DOHH2 (cell line): ENCODE measurements at regions not wholly inside any gene's neighbourhood (a gene's known extent, or its start where the extent isn't known, plus 50 kb on each side); places are given as distances from the start of the nearest gene placed in this dataset.

Source experiments
- H3F3A ChIP-seq: fragments of 200-600 bp; sonication (generic), shearing (Covaris generic); 2 replicates; pipeline ENCODE4 v1.6.0; 2016; ENCODE audit warnings: antibody characterized with exemption, mild to moderate bottlenecking; ENCODE audit not compliant: control insufficient read depth, insufficient read depth
- H3K27ac ChIP-seq: fragments of 200-600 bp; sonication (generic); 2 replicates; pipeline ENCODE4 v1.5.1; 2014; ENCODE audit warnings: low read depth, mild to moderate bottlenecking, low read length, moderate library complexity
- H3K27me3 ChIP-seq: fragments of 200-600 bp; sonication (generic); 2 replicates; pipeline ENCODE4 v1.6.1; 2014; ENCODE audit warnings: mild to moderate bottlenecking, low read length, mixed read lengths; ENCODE audit not compliant: control insufficient read depth
- H3K36me3 ChIP-seq: fragments of 200-600 bp; sonication (generic); 2 replicates; pipeline ENCODE4 v1.6.1; 2014; ENCODE audit warnings: mild to moderate bottlenecking, low read length, moderate library complexity, mixed read lengths; ENCODE audit not compliant: control insufficient read depth
- H3K4me1 ChIP-seq: fragments of 200-600 bp; sonication (generic); 2 replicates; pipeline ENCODE4 v1.6.1; 2014; ENCODE audit warnings: mild to moderate bottlenecking, low read length, mixed read lengths; ENCODE audit not compliant: control insufficient read depth
- H3K4me2 ChIP-seq: fragments of 200-600 bp; sonication (generic); 2 replicates; pipeline ENCODE4 v1.6.0; 2014; ENCODE audit warnings: mild to moderate bottlenecking, low read length, moderate library complexity
- H3K4me3 ChIP-seq: fragments of 200-600 bp; sonication (generic); 2 replicates; pipeline ENCODE4 v1.5.1; 2014; ENCODE audit warnings: mild to moderate bottlenecking, low read length, mixed read lengths
- H3K79me2 ChIP-seq: fragments of 200-600 bp; sonication (generic); 2 replicates; pipeline ENCODE4 v1.6.1; 2014; ENCODE audit warnings: mild to moderate bottlenecking, low read length, mixed read lengths; ENCODE audit not compliant: control insufficient read depth
- H3K9me2 ChIP-seq: fragments of 200-600 bp; sonication (generic); replicated peaks from 2 replicates; pipeline ENCODE4 v1.6.1; 2014; ENCODE audit warnings: mild to moderate bottlenecking, low read length, mixed read lengths; ENCODE audit not compliant: control insufficient read depth
- H3K9me3 ChIP-seq: fragments of 200-600 bp; sonication (generic); 2 replicates; pipeline ENCODE4 v1.6.1; 2014; ENCODE audit warnings: antibody characterized with exemption, low read length, mixed read lengths; ENCODE audit not compliant: control insufficient read depth, insufficient read depth
- H4K20me1 ChIP-seq: fragments of 200-600 bp; sonication (generic); 2 replicates; pipeline ENCODE4 v1.6.0; 2014; ENCODE audit warnings: low read depth, mild to moderate bottlenecking, antibody characterized with exemption, low read length, moderate library complexity; ENCODE audit not compliant: control insufficient read depth, insufficient read depth
- EZH2phosphoT487 ChIP-seq: fragments of 200-600 bp; sonication (generic); IDR thresholded peaks from 2 replicates; pipeline ENCODE4 v1.6.1; 2017; ENCODE audit warnings: borderline replicate concordance, mild to moderate bottlenecking, antibody characterized with exemption, low read length, moderate library complexity, mixed read lengths
- TF ChIP-seq, protein P1 (sequence below): fragments of 200-600 bp; sonication (generic); IDR thresholded peaks from one replicate; pipeline ENCODE4 v1.5.1; 2014; ENCODE audit warnings: antibody characterized with exemption, mild to moderate bottlenecking, low read depth, low read length; ENCODE audit not compliant: poor library complexity, severe bottlenecking

DNA sequence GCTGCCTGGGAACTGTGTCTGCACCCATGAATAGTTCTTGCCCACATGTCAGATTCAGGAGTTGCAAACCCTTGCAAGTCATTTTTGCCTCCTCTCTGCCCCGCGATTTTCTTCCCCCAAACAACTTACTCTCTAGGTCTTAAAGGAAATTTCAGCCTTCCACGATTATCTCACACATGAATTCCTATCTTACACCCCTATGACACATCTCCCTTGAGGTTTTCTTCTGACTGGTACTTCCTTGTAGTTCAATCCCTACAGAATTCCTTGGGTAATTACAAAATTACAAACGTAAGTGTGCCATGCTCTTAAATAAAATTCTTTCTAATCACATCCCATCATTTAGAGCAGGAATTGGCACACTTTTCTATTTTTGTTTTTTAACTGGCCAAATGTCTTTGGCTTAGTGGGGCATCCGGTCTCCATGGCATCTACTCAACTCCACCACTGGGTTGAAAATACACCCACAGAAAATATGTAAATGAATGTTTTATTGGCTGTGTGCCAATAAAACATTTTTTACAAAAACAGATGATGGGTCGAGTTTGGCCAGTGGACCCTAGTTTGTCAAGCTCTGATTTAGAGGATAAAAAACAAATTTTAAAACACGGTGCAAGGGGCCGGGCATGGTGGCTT is 536.4 kb upstream of the AMELY start:
- H3K4me1 ChIP-seq: peaks cover 9% of the 10 kb centered on the region
- no peaks in the 10 kb centered on the region for H3K79me2 ChIP-seq
- no peak overlapping the region for H3K4me2 ChIP-seq
- H3F3A ChIP-seq: no peaks in the 10 kb centered on the region
- H3K27ac ChIP-seq: no peak overlapping the region
- TF ChIP-seq EZH2phosphoT487: no peak
- TF ChIP-seq, protein P1, sequence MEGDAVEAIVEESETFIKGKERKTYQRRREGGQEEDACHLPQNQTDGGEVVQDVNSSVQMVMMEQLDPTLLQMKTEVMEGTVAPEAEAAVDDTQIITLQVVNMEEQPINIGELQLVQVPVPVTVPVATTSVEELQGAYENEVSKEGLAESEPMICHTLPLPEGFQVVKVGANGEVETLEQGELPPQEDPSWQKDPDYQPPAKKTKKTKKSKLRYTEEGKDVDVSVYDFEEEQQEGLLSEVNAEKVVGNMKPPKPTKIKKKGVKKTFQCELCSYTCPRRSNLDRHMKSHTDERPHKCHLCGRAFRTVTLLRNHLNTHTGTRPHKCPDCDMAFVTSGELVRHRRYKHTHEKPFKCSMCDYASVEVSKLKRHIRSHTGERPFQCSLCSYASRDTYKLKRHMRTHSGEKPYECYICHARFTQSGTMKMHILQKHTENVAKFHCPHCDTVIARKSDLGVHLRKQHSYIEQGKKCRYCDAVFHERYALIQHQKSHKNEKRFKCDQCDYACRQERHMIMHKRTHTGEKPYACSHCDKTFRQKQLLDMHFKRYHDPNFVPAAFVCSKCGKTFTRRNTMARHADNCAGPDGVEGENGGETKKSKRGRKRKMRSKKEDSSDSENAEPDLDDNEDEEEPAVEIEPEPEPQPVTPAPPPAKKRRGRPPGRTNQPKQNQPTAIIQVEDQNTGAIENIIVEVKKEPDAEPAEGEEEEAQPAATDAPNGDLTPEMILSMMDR: no peak
- H3K9me3 ChIP-seq: no peaks in the 10 kb centered on the region
- H3K27me3 ChIP-seq: no peaks in the 10 kb centered on the region
- H3K9me2 ChIP-seq: no peaks in the 10 kb centered on the region
- no peaks in the 10 kb centered on the region for H4K20me1 ChIP-seq
- no peak overlapping the region for H3K4me3 ChIP-seq
- no peaks in the 10 kb centered on the region for H3K36me3 ChIP-seq

DNA sequence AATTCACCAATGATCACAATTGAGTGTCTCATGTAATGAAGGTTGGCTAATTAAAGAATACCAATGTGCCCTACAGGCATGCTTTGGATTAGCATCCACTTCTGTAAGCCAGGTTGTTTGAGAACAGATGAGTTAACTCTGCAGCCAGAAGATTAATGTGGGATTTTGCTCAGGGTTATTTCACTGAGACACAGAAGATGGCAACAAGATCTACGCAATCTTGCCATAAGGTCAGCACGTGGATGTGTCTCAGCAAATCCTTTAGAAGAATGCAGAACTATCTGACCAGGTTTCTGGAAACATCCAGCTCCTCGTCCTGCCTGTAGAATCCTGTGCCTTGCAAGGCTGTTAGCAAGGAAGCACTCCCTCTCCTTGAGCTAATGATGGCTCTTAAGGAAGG is 532.6 kb upstream of the AMELY start:
- TF ChIP-seq, protein P1: no peak
- TF ChIP-seq EZH2phosphoT487: no peak

DNA sequence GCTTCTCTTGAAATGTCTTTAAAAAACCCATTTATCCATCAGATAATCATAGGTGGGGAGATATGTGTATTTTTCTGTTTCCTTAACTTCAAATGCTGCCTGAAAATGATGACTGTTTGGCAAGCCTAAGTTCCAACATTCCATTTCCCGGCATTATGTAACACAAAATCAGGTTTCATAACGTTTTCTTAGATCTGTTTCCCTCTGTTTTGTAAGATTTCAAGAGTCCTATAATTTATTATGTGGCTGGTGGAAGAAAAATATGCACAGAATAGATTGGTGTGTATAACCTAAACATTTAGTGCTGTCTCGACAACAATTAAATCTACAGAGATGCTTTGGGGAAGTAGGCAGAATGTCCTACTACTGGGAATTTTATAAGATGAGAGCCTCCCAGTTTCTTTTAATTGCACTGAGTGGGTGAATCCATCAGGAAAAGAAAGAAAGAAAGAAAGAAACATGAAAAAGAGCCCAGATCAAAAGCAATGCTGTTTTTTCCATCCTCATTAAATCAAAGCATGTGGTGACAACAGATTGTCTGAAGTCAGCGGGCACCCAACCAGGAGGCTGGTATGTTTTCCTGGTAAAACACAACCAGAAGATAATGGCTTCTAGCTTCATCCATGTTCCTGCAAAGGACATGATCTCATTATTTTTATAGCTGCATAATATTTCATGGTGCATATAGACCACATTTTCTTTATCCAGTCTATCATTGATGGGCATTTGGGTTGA is 529.4 kb upstream of the AMELY start:
- no peak for TF ChIP-seq EZH2phosphoT487
- TF ChIP-seq, protein P1: no peak
- H3K27ac ChIP-seq: no peak overlapping the region
- H3F3A ChIP-seq: no peaks in the 10 kb centered on the region
- no peaks in the 10 kb centered on the region for H3K9me2 ChIP-seq
- H3K9me3 ChIP-seq: no peaks in the 10 kb centered on the region
- H3K4me3 ChIP-seq: no peak overlapping the region
- H4K20me1 ChIP-seq: no peaks in the 10 kb centered on the region
- no peaks in the 10 kb centered on the region for H3K4me1 ChIP-seq
- H3K79me2 ChIP-seq: no peaks in the 10 kb centered on the region
- no peaks in the 10 kb centered on the region for H3K27me3 ChIP-seq
- H3K4me2 ChIP-seq: no peak overlapping the region
- no peaks in the 10 kb centered on the region for H3K36me3 ChIP-seq

More for the DNA sequence above, 532.6 kb upstream of the AMELY start:
- no peaks in the 10 kb centered on the region for H3F3A ChIP-seq
- no peak overlapping the region for H3K27ac ChIP-seq
- H4K20me1 ChIP-seq: no peaks in the 10 kb centered on the region
- no peak overlapping the region for H3K4me2 ChIP-seq
- no peaks in the 10 kb centered on the region for H3K79me2 ChIP-seq
- H3K9me2 ChIP-seq: no peaks in the 10 kb centered on the region
- H3K36me3 ChIP-seq: no peaks in the 10 kb centered on the region
- H3K4me3 ChIP-seq: no peak overlapping the region
- no peaks in the 10 kb centered on the region for H3K4me1 ChIP-seq
- no peaks in the 10 kb centered on the region for H3K27me3 ChIP-seq
- H3K9me3 ChIP-seq: no peaks in the 10 kb centered on the region
